Right renal pelvis (tissue), 4 donors: ENCODE measurements at regions not wholly inside any gene's neighbourhood (a gene's known extent, or its start where the extent isn't known, plus 50 kb on each side); places are given as distances from the start of the nearest gene placed in this dataset.
"Not testable (repeated sequence)": the region's sequence is repeated elsewhere in the genome, so short reads cannot be mapped to it uniquely, and the experiment has no call there.

Experiments used
- DNase-seq, 4 donors: peaks; one replicate each; pipeline ENCODE4 v3.0.0-alpha.2; 2013; ENCODE audit warnings: low read depth in 4 of 4, low spot score in 3 of 4, missing footprints in 1 of 4

GRCh38 chr2:91422102-91422501, 2730.6 kb downstream of the RPIA start:
- DNase-seq, result not testable (repeated sequence)

- not testable (repeated sequence) for DNase-seq
Measured at GRCh38 chr2:91427148-91427547, 2735.7 kb downstream of the RPIA start.

- not testable (repeated sequence) for DNase-seq
Measured at GRCh38 chr2:91441932-91442245, 2750.4 kb downstream of the RPIA start.

GRCh38 chr2:91442246-91442905, 2750.9 kb downstream of the RPIA start:
- no peak for DNase-seq

- DNase-seq, result not testable (repeated sequence)
Measured at GRCh38 chr2:91442906-91443729, 2751.6 kb downstream of the RPIA start.

GRCh38 chr2:91443730-91444115, 2752.2 kb downstream of the RPIA start:
- DNase-seq, result not testable (repeated sequence)

GRCh38 chr2:91445705-91446104, 2754.2 kb downstream of the RPIA start:
- not testable (repeated sequence) for DNase-seq

- DNase-seq, result not testable (repeated sequence)
Measured at GRCh38 chr2:91446489-91446888, 2755.0 kb downstream of the RPIA start.

GRCh38 chr2:91446915-91447314, 2755.4 kb downstream of the RPIA start:
- DNase-seq, result not testable (repeated sequence)

GRCh38 chr2:91447508-91447907, 2756.0 kb downstream of the RPIA start:
- not testable (repeated sequence) for DNase-seq

- DNase-seq, result not testable (repeated sequence)
Measured at GRCh38 chr2:91462292-91462691, 2770.8 kb downstream of the RPIA start.

- not testable (repeated sequence) for DNase-seq
Measured at GRCh38 chr2:91463007-91463406, 2771.5 kb downstream of the RPIA start.

- DNase-seq, result not testable (repeated sequence)
Measured at GRCh38 chr2:91466780-91467363, 2775.4 kb downstream of the RPIA start.

GRCh38 chr2:91476244-91476935, 2784.9 kb downstream of the RPIA start:
- DNase-seq, result not testable (repeated sequence)

- not testable (repeated sequence) for DNase-seq
Measured at GRCh38 chr2:91476936-91477246, 2785.4 kb downstream of the RPIA start.

- DNase-seq, result not testable (repeated sequence)
Measured at GRCh38 chr2:91477291-91477690, 2785.8 kb downstream of the RPIA start.

GRCh38 chr2:91477731-91478672, 2786.5 kb downstream of the RPIA start:
- DNase-seq, result peak in 1 of 4 donors; percentile 35

GRCh38 chr2:91478851-91479718, 2787.6 kb downstream of the RPIA start:
- DNase-seq, result peak in 1 of 4 donors; percentile 12

GRCh38 chr2:91485226-91485625, 2793.8 kb downstream of the RPIA start:
- not testable (repeated sequence) for DNase-seq
